SK-N-SH (cell line): ENCODE measurements at regions not wholly inside any gene's neighbourhood (a gene's known extent, or its start where the extent isn't known, plus 50 kb on each side); places are given as distances from the start of the nearest gene placed in this dataset.

ENCODE experiments used
- JUND ChIP-seq: IDR thresholded peaks from 2 replicates; pipeline ENCODE4 v1.4.0; 2012
- RAD21 ChIP-seq: IDR thresholded peaks from 2 replicates; pipeline ENCODE4 v1.6.1; 2012; ENCODE audit warnings: mild to moderate bottlenecking, low read length
- RCOR1 ChIP-seq: fragments of 150-350 bp; IDR thresholded peaks from 2 replicates; pipeline ENCODE4 v1.6.1; 2017; ENCODE audit warnings: antibody characterized with exemption, low read length
- RFX5 ChIP-seq: IDR thresholded peaks from 2 replicates; pipeline ENCODE4 v1.6.1; 2012; ENCODE audit warnings: mild to moderate bottlenecking, improper control_type of control experiment, low read length
- SIN3A ChIP-seq: IDR thresholded peaks from 2 replicates; pipeline ENCODE4 v1.6.1; 2012; ENCODE audit warnings: low read depth, mild to moderate bottlenecking, low read length, moderate library complexity, borderline replicate concordance
- TCF12 ChIP-seq: IDR thresholded peaks from 2 replicates; pipeline ENCODE4 v1.4.0; 2012
- TF ChIP-seq, protein P1 (sequence below): fragments of 200-600 bp; sonication (generic); IDR thresholded peaks from 2 replicates; pipeline ENCODE4 v1.6.1; 2017; ENCODE audit warnings: antibody characterized with exemption, mild to moderate bottlenecking, moderate library complexity
- TF ChIP-seq, protein P2 (sequence below): IDR thresholded peaks from 2 replicates; pipeline ENCODE4 v1.4.0; 2012; ENCODE audit warnings: low read depth, borderline replicate concordance

DNA sequence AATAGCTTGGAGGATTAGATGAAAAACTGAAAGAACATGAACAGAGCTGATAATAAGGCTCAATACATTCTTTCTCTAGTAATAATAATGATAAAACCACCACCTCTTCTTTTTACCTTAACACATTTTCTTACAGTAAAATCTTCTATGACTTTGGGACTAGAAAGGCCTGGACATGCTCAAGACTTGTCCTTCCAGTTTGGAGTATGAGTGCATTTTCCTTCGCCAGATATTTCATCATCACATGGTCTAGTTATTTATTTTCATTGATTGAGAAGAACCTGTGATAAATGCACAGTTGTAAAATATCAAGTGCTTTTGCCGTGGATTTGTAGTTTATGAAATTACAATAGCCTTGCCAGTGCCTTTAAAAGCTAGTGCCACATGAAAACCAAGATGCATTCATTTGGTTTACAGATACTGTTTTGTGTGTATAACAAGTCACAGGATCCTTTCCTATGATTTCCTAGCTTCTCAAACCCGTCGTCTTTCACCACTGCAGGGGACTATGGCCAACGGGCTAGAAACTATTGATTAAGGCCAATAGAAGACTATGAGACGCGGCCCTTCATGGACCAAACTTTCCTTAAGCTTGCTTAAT lies 200.2 kb upstream of the ZNF217 start:
- TF ChIP-seq TCF12 (no peak), SIN3A (no peak), JUND (no peak), RCOR1 (no peak), RFX5 (no peak), RAD21 (no peak)
- TF ChIP-seq, protein P1, sequence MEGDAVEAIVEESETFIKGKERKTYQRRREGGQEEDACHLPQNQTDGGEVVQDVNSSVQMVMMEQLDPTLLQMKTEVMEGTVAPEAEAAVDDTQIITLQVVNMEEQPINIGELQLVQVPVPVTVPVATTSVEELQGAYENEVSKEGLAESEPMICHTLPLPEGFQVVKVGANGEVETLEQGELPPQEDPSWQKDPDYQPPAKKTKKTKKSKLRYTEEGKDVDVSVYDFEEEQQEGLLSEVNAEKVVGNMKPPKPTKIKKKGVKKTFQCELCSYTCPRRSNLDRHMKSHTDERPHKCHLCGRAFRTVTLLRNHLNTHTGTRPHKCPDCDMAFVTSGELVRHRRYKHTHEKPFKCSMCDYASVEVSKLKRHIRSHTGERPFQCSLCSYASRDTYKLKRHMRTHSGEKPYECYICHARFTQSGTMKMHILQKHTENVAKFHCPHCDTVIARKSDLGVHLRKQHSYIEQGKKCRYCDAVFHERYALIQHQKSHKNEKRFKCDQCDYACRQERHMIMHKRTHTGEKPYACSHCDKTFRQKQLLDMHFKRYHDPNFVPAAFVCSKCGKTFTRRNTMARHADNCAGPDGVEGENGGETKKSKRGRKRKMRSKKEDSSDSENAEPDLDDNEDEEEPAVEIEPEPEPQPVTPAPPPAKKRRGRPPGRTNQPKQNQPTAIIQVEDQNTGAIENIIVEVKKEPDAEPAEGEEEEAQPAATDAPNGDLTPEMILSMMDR = no peak
- TF ChIP-seq, protein P2, sequence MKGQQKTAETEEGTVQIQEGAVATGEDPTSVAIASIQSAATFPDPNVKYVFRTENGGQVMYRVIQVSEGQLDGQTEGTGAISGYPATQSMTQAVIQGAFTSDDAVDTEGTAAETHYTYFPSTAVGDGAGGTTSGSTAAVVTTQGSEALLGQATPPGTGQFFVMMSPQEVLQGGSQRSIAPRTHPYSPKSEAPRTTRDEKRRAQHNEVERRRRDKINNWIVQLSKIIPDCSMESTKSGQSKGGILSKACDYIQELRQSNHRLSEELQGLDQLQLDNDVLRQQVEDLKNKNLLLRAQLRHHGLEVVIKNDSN = no peak
